Nephron progenitor cell (in vitro differentiated cells): ENCODE measurements at regions not wholly inside any gene's neighbourhood (a gene's known extent, or its start where the extent isn't known, plus 50 kb on each side); places are given as distances from the start of the nearest gene placed in this dataset.
"Not testable (repeated sequence)": the region's sequence is repeated elsewhere in the genome, so short reads cannot be mapped to it uniquely, and the experiment has no call there.

Source experiments
- DNase-seq: peaks from one replicate; pipeline ENCODE4 v3.0.0; 2021
- H3K27ac Mint-ChIP-seq: 2 replicates; pipeline ENCODE4 v1.8.0; 2021; ENCODE audit warnings: mild to moderate bottlenecking, moderate library complexity, mixed read lengths
- H3K27me3 Mint-ChIP-seq: 2 replicates; pipeline ENCODE4 v1.8.0; 2021; ENCODE audit warnings: mild to moderate bottlenecking, low read depth, mixed read lengths; ENCODE audit not compliant: poor library complexity
- H3K36me3 Mint-ChIP-seq: 2 replicates; pipeline ENCODE4 v1.8.0; 2021; ENCODE audit warnings: low read depth, mixed read lengths
- H3K4me1 Mint-ChIP-seq: 2 replicates; pipeline ENCODE4 v1.8.0; 2021; ENCODE audit warnings: mixed read lengths
- H3K4me3 Mint-ChIP-seq: 2 replicates; pipeline ENCODE4 v1.8.0; 2021; ENCODE audit warnings: mild to moderate bottlenecking, moderate library complexity, mixed read lengths
- H3K9me3 Mint-ChIP-seq: 2 replicates; pipeline ENCODE4 v1.8.0; 2021; ENCODE audit warnings: mild to moderate bottlenecking, moderate library complexity, mixed read lengths
- CTCF ChIP-seq: fragments of 200-600 bp; sonication (generic); IDR thresholded peaks from 2 replicates; pipeline ENCODE4 v1.5.0; 2021; ENCODE audit warnings: antibody characterized with exemption

GRCh38 chrX:41019041-41019392, 66.2 kb upstream of the USP9X start:
- Mint-ChIP-seq H3K9me3 (peaks cover 30% of the 10 kb centered on the region), H3K36me3 (no peaks in the 10 kb centered on the region), H3K27ac (no peak overlapping the region), H3K4me3 (no peak overlapping the region), H3K4me1 (peaks cover 16% of the 10 kb centered on the region), H3K27me3 (peaks cover 5% of the 10 kb centered on the region)
- DNase-seq, result no peak
- no peak for TF ChIP-seq CTCF

- Mint-ChIP-seq H3K4me3 (no peak overlapping the region), H3K27ac (no peak overlapping the region), H3K36me3 (no peaks in the 10 kb centered on the region), H3K27me3 (peaks cover 5% of the 10 kb centered on the region), H3K4me1 (peaks cover 30% of the 10 kb centered on the region), H3K9me3 (peaks cover 31% of the 10 kb centered on the region)
- TF ChIP-seq CTCF, result no peak
- no peak for DNase-seq
Measured at GRCh38 chrX:41022566-41022965, 62.7 kb upstream of the USP9X start.

GRCh38 chrX:41023098-41023497, 62.1 kb upstream of the USP9X start:
- no peak for TF ChIP-seq CTCF
- no peak overlapping the region for H3K27ac Mint-ChIP-seq
- no peak for DNase-seq
- peaks cover 31% of the 10 kb centered on the region for H3K4me1 Mint-ChIP-seq
- H3K36me3 Mint-ChIP-seq, result no peaks in the 10 kb centered on the region
- peaks cover 29% of the 10 kb centered on the region for H3K9me3 Mint-ChIP-seq
- H3K27me3 Mint-ChIP-seq, result peaks cover 5% of the 10 kb centered on the region
- H3K4me3 Mint-ChIP-seq, result no peak overlapping the region

GRCh38 chrX:41024335-41024734, 60.9 kb upstream of the USP9X start:
- H3K9me3 Mint-ChIP-seq, result peaks cover 23% of the 10 kb centered on the region
- H3K27ac Mint-ChIP-seq, H3K4me3 Mint-ChIP-seq, H3K27me3 Mint-ChIP-seq, H3K36me3 Mint-ChIP-seq, DNase-seq: not testable (repeated sequence)
- H3K4me1 Mint-ChIP-seq, result peaks cover 25% of the 10 kb centered on the region

GRCh38 chrX:41024755-41025154, 60.5 kb upstream of the USP9X start:
- H3K27me3 Mint-ChIP-seq, result peaks cover 2% of the 10 kb centered on the region
- peaks cover 21% of the 10 kb centered on the region for H3K9me3 Mint-ChIP-seq
- H3K4me3 Mint-ChIP-seq, result no peak overlapping the region
- no peaks in the 10 kb centered on the region for H3K36me3 Mint-ChIP-seq
- no peak overlapping the region for H3K27ac Mint-ChIP-seq
- peaks cover 25% of the 10 kb centered on the region for H3K4me1 Mint-ChIP-seq
- DNase-seq, result no peak
- TF ChIP-seq CTCF, result no peak

- Mint-ChIP-seq H3K27me3 (no peaks in the 10 kb centered on the region), H3K36me3 (no peaks in the 10 kb centered on the region), H3K4me1 (peaks cover 25% of the 10 kb centered on the region), H3K4me3 (peak overlapping the region; percentile 67), H3K9me3 (peaks cover 17% of the 10 kb centered on the region), H3K27ac (no peak overlapping the region)
- TF ChIP-seq CTCF, result no peak
- no peak for DNase-seq
Measured at GRCh38 chrX:41025926-41026701, 59.1 kb upstream of the USP9X start.
